Thoracic aorta (tissue), 2 donors: ENCODE measurements at regions not wholly inside any gene's neighbourhood (a gene's known extent, or its start where the extent isn't known, plus 50 kb on each side); places are given as distances from the start of the nearest gene placed in this dataset.
"Not testable (repeated sequence)": the region's sequence is repeated elsewhere in the genome, so short reads cannot be mapped to it uniquely, and the experiment has no call there.

Source experiments
- ATAC-seq: fragments of 150-250 bp; one replicate; pipeline ENCODE4 v1.8.0; 2017; ENCODE audit warnings: low read depth; ENCODE audit not compliant: insufficient number of reproducible peaks, low FRiP score
- DNase-seq: peaks from one replicate; pipeline ENCODE4 v3.0.0-alpha.2; 2020; ENCODE audit warnings: low spot score
- H3K27ac ChIP-seq, 2 donors: fragments of 200-600 bp; sonication (generic); 1 replicate in 1 of 2; 2 replicates in 1 of 2; pipeline ENCODE4 v1.5.1; 2016; ENCODE audit warnings: mild to moderate bottlenecking in 2 of 2, moderate library complexity in 2 of 2
- H3K27me3 ChIP-seq: fragments of 200-600 bp; sonication (generic); replicated peaks from 2 replicates; pipeline ENCODE4 v1.6.0; 2016; ENCODE audit warnings: mild to moderate bottlenecking; ENCODE audit not compliant: insufficient read depth
- H3K36me3 ChIP-seq: fragments of 200-600 bp; sonication (generic); one replicate; pipeline ENCODE4 v1.5.1; 2016
- H3K4me1 ChIP-seq, 2 donors: fragments of 200-600 bp; sonication (generic); 1 replicate in 1 of 2; 2 replicates in 1 of 2; pipeline versions ENCODE4 v1.5.1 to v1.6.0; 2016; ENCODE audit warnings: low read depth in 2 of 2, mild to moderate bottlenecking in 1 of 2; ENCODE audit not compliant: control insufficient read depth in 1 of 2
- H3K4me3 ChIP-seq: fragments of 200-600 bp; sonication (generic); 2 replicates; pipeline ENCODE4 v1.5.1; 2016; ENCODE audit warnings: mild to moderate bottlenecking
- H3K9me3 ChIP-seq: fragments of 200-600 bp; sonication (generic); 2 replicates; pipeline ENCODE4 v1.5.1; 2016
- CTCF ChIP-seq: fragments of 200-600 bp; sonication (generic); IDR thresholded peaks from one replicate; pipeline ENCODE4 v1.5.1; 2019; ENCODE audit warnings: antibody characterized with exemption

GRCh38 chr1:148402152-148403084 lies 80.7 kb downstream of the PPIAL4G start:
- H3K4me1 ChIP-seq, H3K36me3 ChIP-seq, H3K9me3 ChIP-seq, H3K27me3 ChIP-seq: not testable (repeated sequence)
- Histone ChIP-seq H3K4me3 (peak overlapping the region; percentile 79), H3K27ac (peak overlapping the region; percentile 47 to 48)
- ATAC-seq (peak; percentile 70), DNase-seq (peak; percentile 60)

GRCh38 chr1:148397516-148397915 lies 85.6 kb downstream of the PPIAL4G start:
- DNase-seq, H3K27me3 ChIP-seq, H3K4me1 ChIP-seq, H3K4me3 ChIP-seq, H3K9me3 ChIP-seq, H3K27ac ChIP-seq, ATAC-seq, H3K36me3 ChIP-seq: not testable (repeated sequence)

DNA sequence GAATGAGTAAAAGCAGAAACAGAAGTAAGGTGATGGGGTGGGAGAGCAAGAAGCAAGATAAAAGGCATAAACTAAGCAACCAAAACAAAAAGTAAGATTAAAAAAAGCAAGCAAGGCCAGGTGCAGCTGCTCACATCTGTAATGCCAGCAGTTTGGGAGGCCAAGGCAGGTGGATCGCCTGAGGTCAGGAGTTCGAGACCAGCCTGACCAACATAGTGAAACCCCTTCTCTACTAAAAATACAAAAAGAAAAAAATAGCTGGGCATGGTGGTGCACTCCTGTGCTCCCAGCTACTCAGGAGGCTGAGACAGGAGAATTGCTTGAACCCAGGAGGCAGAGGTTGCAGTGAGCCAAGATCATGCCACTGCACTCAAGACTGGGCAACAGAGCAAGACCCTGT lies 90.6 kb downstream of the PPIAL4G start:
- ATAC-seq = not testable (repeated sequence)

DNA sequence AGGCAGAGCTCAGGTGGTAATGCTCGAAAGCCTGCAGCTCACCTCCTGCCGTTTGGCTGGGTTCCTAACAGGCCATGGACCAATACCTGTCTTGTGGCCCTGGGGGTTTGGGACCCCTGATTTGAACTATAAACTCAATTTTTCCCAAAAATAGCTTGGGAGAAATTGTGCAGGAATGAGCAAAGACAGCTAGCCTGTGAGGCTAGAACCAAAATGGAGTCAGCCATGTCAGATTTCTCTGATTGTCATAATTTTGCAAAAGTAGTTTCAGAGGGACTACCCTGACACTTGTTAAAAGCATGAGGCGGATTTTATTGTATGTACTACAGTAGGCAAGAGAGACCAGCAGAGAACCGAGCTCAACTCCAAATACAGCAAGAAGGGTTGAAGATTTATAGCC lies 91.8 kb downstream of the PPIAL4G start:
- H3K4me1 ChIP-seq, H3K36me3 ChIP-seq, H3K4me3 ChIP-seq, H3K9me3 ChIP-seq, DNase-seq, H3K27ac ChIP-seq, ATAC-seq, H3K27me3 ChIP-seq: not testable (repeated sequence)

More for the DNA sequence above, 90.6 kb downstream of the PPIAL4G start:
- not testable (repeated sequence) for H3K36me3 ChIP-seq, DNase-seq, H3K27me3 ChIP-seq, H3K9me3 ChIP-seq, H3K4me1 ChIP-seq, H3K4me3 ChIP-seq, H3K27ac ChIP-seq

DNA sequence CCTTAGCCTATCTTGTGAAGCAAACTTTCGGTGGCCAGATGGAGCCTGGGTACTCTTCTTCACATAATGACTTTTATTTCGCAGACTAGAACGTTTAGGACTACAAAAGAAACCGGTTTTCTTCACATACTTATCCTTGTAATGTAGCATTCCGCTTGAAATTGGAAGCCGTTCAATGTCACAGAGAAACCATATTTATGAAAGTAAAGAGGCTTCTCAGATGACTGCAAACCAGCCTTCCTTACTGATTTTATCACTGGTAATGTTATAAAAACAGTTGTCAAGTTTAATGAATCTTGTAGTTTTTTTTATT lies 94.1 kb downstream of the PPIAL4G start:
- no peaks in the 10 kb centered on the region for H3K36me3 ChIP-seq
- peaks cover 0 to 5% of the 10 kb centered on the region in 2 donors for H3K4me1 ChIP-seq
- peak overlapping the region; percentile 93 for H3K4me3 ChIP-seq
- H3K27me3 ChIP-seq = no peaks in the 10 kb centered on the region
- TF ChIP-seq CTCF = no peak
- H3K27ac ChIP-seq = peak overlapping the region; percentile 80 to 87
- DNase-seq (no peak), ATAC-seq (no peak)
- no peaks in the 10 kb centered on the region for H3K9me3 ChIP-seq

GRCh38 chr1:148388260-148389026 lies 94.7 kb downstream of the PPIAL4G start:
- no peak for TF ChIP-seq CTCF
- H3K27ac ChIP-seq = peak overlapping the region; percentile 80 to 87
- peaks cover 0 to 5% of the 10 kb centered on the region in 2 donors for H3K4me1 ChIP-seq
- H3K27me3 ChIP-seq = no peaks in the 10 kb centered on the region
- peak; percentile 64 for DNase-seq
- peak; percentile 68 for ATAC-seq
- H3K4me3 ChIP-seq = peak overlapping the region; percentile 93
- H3K9me3 ChIP-seq = no peaks in the 10 kb centered on the region
- H3K36me3 ChIP-seq = no peaks in the 10 kb centered on the region

DNA sequence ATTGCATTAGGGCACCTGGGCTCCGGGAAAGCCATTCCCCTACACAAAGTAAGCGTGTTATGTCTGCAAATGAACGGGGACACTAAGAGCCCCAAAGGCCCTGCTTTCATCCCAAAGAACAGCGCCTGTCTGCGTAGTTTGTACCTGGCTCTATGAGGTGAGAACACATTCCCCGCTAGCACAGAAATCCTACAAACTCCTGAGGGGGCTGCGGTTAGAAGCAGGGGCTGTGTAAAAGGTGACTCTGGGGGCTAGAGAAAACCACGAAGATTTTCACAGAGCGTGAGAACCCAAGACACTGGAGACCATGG lies 95.2 kb downstream of the PPIAL4G start:
- not testable (repeated sequence) for H3K27me3 ChIP-seq, H3K4me1 ChIP-seq, H3K9me3 ChIP-seq, DNase-seq, ATAC-seq, H3K36me3 ChIP-seq
- Histone ChIP-seq H3K4me3 (peak overlapping the region; percentile 93), H3K27ac (peak overlapping the region; percentile 80 to 87)

- not testable (repeated sequence) for DNase-seq, H3K27ac ChIP-seq, H3K9me3 ChIP-seq, H3K4me3 ChIP-seq, ATAC-seq, H3K4me1 ChIP-seq, H3K27me3 ChIP-seq, H3K36me3 ChIP-seq
Measured at GRCh38 chr1:148387122-148387948, 95.8 kb downstream of the PPIAL4G start.
